Endothelial cell of umbilical vein (primary cell): ENCODE measurements at regions not wholly inside any gene's neighbourhood (a gene's known extent, or its start where the extent isn't known, plus 50 kb on each side); places are given as distances from the start of the nearest gene placed in this dataset.

Experiments used
- CTCF ChIP-seq, 2 donors: IDR thresholded peaks; 1 replicate in 1 of 2; 2 replicates in 1 of 2; pipeline ENCODE4 v1.5.1; 2011; ENCODE audit warnings: low read length in 2 of 2, mild to moderate bottlenecking in 2 of 2, moderate library complexity in 2 of 2, control low read depth in 1 of 2, inconsistent platforms in 1 of 2, low read depth in 1 of 2; ENCODE audit not compliant: insufficient read depth in 1 of 2; ENCODE audit errors: extremely low read depth in 1 of 2
- POLR2AphosphoS5 ChIP-seq: IDR thresholded peaks from 2 replicates; pipeline ENCODE4 v1.6.1; 2012; ENCODE audit warnings: low read depth, mild to moderate bottlenecking, control low read depth, low read length, moderate library complexity; ENCODE audit not compliant: insufficient read depth

- TF ChIP-seq CTCF (IDR thresholded peaks at IDR 0.05; ENCODE audit: extremely low read depth in 1 of 2, insufficient read depth in 1 of 2, low read depth in 1 of 2, low read length in 2 of 2), result no peak
- TF ChIP-seq POLR2AphosphoS5, result no peak
Observed at GRCh38 chr6:167493310-167493709, 168.4 kb downstream of the TTLL2 start.
